Calu3 (cell line): ENCODE measurements at regions not wholly inside any gene's neighbourhood (a gene's known extent, or its start where the extent isn't known, plus 50 kb on each side); places are given as distances from the start of the nearest gene placed in this dataset.

Experiments used
- BruUV-seq: library from RNA; stranded (reverse); fragments of 400-500 nt; replicated peaks from 2 replicates; lab custom pipeline; 2021; lab: Mats Ljungman, UMichigan
- CTCF ChIA-PET: fragments of 300-600 bp; sonication (Branson Sonifier 250); formaldehyde crosslinking; loops from one replicate; lab custom pipeline; 2022; ENCODE audit warnings: antibody characterized with exemption; lab: Charles Lee
- DNase-seq: peaks from one replicate; pipeline ENCODE4 v3.0.0; 2022
- H3K27ac Mint-ChIP-seq: one replicate; pipeline ENCODE4 v1.8.0; 2022; ENCODE audit warnings: mixed read lengths; ENCODE audit not compliant: unreplicated experiment
- H3K27me3 Mint-ChIP-seq: one replicate; pipeline ENCODE4 v1.8.0; 2022; ENCODE audit warnings: mixed read lengths; ENCODE audit not compliant: unreplicated experiment
- H3K36me3 Mint-ChIP-seq: one replicate; pipeline ENCODE4 v1.8.0; 2022; ENCODE audit warnings: mild to moderate bottlenecking, moderate library complexity, mixed read lengths; ENCODE audit not compliant: insufficient read depth, unreplicated experiment
- H3K4me1 Mint-ChIP-seq: one replicate; pipeline ENCODE4 v1.8.0; 2022; ENCODE audit warnings: mild to moderate bottlenecking, low read depth, mixed read lengths; ENCODE audit not compliant: unreplicated experiment
- H3K4me3 Mint-ChIP-seq: one replicate; pipeline ENCODE4 v1.8.0; 2022; ENCODE audit warnings: mild to moderate bottlenecking, low read depth, moderate library complexity, mixed read lengths; ENCODE audit not compliant: unreplicated experiment
- H3K9me3 Mint-ChIP-seq: one replicate; pipeline ENCODE4 v1.8.0; 2022; ENCODE audit warnings: low read depth, mixed read lengths; ENCODE audit not compliant: unreplicated experiment
- CTCF ChIP-seq: fragments of 200-600 bp; IDR thresholded peaks from one replicate; pipeline ENCODE4 v1.8.0; 2022; ENCODE audit warnings: antibody characterized with exemption; ENCODE audit not compliant: unreplicated experiment
- intact Hi-C: fragments of 100-400 bp; cut with micrococcal nuclease; formaldehyde crosslinking; loops from one replicate; pipeline ENCODE4 v1.10.0; 2022; ENCODE audit not compliant: unreplicated experiment

GRCh38 chr21:35938446-35938845 lies 121.9 kb downstream of the SETD4 start:
- intact Hi-C loops, result no loop called here
- CTCF ChIA-PET, result no interaction called here

GRCh38 chr21:35933466-35933865 lies 126.9 kb downstream of the SETD4 start:
- no TSS peak for BruUV-seq
- CTCF ChIA-PET, result interaction anchor here (0.7 to 0.9 kb wide), 3 partner anchors 189 to 1407 kb away, joined by 3 to 4 read pairs (median 3); no protein-coding TSS in a partner anchor
- H3K9me3 Mint-ChIP-seq, result no peaks in the 10 kb centered on the region
- no peak for TF ChIP-seq CTCF
- no peak overlapping the region for H3K4me3 Mint-ChIP-seq
- no peaks in the 10 kb centered on the region for H3K4me1 Mint-ChIP-seq
- no peak overlapping the region for H3K27ac Mint-ChIP-seq
- no peaks in the 10 kb centered on the region for H3K36me3 Mint-ChIP-seq
- intact Hi-C loops, result no loop called here
- DNase-seq, result no peak
- H3K27me3 Mint-ChIP-seq, result no peaks in the 10 kb centered on the region

More at GRCh38 chr21:35938446-35938845, 121.9 kb downstream of the SETD4 start:
- TF ChIP-seq CTCF, result no peak
- H3K4me3 Mint-ChIP-seq, result no peak overlapping the region
- no TSS peak for BruUV-seq
- no peaks in the 10 kb centered on the region for H3K27me3 Mint-ChIP-seq
- no peak for DNase-seq
- no peaks in the 10 kb centered on the region for H3K9me3 Mint-ChIP-seq
- no peaks in the 10 kb centered on the region for H3K4me1 Mint-ChIP-seq
- H3K27ac Mint-ChIP-seq, result no peak overlapping the region
- no peaks in the 10 kb centered on the region for H3K36me3 Mint-ChIP-seq

GRCh38 chr21:35932232-35932911 lies 128.0 kb downstream of the SETD4 start:
- Mint-ChIP-seq H3K4me1 (no peaks in the 10 kb centered on the region), H3K27me3 (no peaks in the 10 kb centered on the region), H3K27ac (no peak overlapping the region), H3K9me3 (no peaks in the 10 kb centered on the region), H3K36me3 (no peaks in the 10 kb centered on the region), H3K4me3 (no peak overlapping the region)
- DNase-seq, result no peak
- CTCF ChIA-PET, result interaction anchor here (0.6 to 0.9 kb wide), 3 partner anchors 159 to 1406 kb away, joined by 3 read pairs; no protein-coding TSS in a partner anchor
- intact Hi-C loops, result no loop called here
- TF ChIP-seq CTCF, result no peak
- BruUV-seq, result no TSS peak

DNA sequence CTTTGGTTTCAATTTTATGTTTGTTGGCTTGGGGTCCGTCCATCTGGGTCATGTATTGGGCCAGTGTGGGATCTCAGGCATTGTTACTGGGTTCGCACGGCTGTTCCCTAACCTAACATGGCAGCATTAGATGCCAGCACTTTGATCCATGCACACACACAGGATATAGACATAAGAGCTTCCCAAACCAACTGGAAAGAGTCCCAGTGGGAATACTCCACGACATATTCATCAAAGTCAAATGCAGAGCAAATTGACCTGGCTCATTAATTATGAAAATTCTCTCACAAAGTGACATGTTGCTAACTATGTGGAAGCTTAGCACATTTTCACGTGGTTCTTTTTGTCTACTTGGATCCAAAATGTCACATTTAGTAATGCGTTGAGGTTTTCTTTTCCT lies 130.4 kb downstream of the SETD4 start:
- BruUV-seq, result no TSS peak
- intact Hi-C loops, result no loop called here
- CTCF ChIA-PET, result no interaction called here

More for the DNA sequence above, 130.4 kb downstream of the SETD4 start:
- Mint-ChIP-seq H3K9me3 (no peaks in the 10 kb centered on the region), H3K4me1 (peaks cover 9% of the 10 kb centered on the region), H3K4me3 (no peak overlapping the region), H3K36me3 (peaks cover 10% of the 10 kb centered on the region), H3K27me3 (no peaks in the 10 kb centered on the region), H3K27ac (no peak overlapping the region)
- no peak for TF ChIP-seq CTCF
- no peak for DNase-seq
